GM23338 (cell line): ENCODE measurements at regions not wholly inside any gene's neighbourhood (a gene's known extent, or its start where the extent isn't known, plus 50 kb on each side); places are given as distances from the start of the nearest gene placed in this dataset.

Experiments
- ATAC-seq: fragments of 200-7000 bp; cut with Tn5 transposase; 3 replicates; pipeline ENCODE4 v1.9.1; 2020
- DNase-seq: peaks from one replicate; pipeline ENCODE4 v3.0.0-alpha.2; 2015; ENCODE audit warnings: low spot score
- H2AFZ ChIP-seq: fragments of 200-600 bp; sonication (generic); 2 replicates; pipeline ENCODE4 v1.8.0; 2016; ENCODE audit warnings: antibody characterized with exemption, mild to moderate bottlenecking, moderate library complexity
- H3F3A ChIP-seq: fragments of 200-600 bp; sonication (generic); replicated peaks from 2 replicates; pipeline ENCODE4 v1.8.0; 2017; ENCODE audit warnings: antibody characterized with exemption, mixed run types, low read depth
- H3K27ac ChIP-seq: fragments of 200-600 bp; sonication (generic); 2 replicates; pipeline ENCODE4 v1.6.1; 2016; ENCODE audit warnings: low read depth
- H3K27me3 ChIP-seq: fragments of 200-600 bp; sonication (generic); 2 replicates; pipeline ENCODE4 v1.8.0; 2016; ENCODE audit warnings: mild to moderate bottlenecking, mixed run types, moderate library complexity; ENCODE audit not compliant: insufficient read depth
- H3K36me3 ChIP-seq: fragments of 200-600 bp; sonication (generic); 2 replicates; pipeline ENCODE4 v1.8.0; 2016; ENCODE audit warnings: mild to moderate bottlenecking; ENCODE audit not compliant: insufficient read depth
- H3K4me1 ChIP-seq: fragments of 200-600 bp; sonication (generic); 2 replicates; pipeline ENCODE4 v1.8.0; 2016; ENCODE audit warnings: mild to moderate bottlenecking, moderate library complexity; ENCODE audit not compliant: insufficient read depth
- H3K4me2 ChIP-seq: fragments of 200-600 bp; sonication (generic); 2 replicates; pipeline ENCODE4 v1.7.1; 2017; ENCODE audit warnings: mixed run types
- H3K4me3 ChIP-seq: fragments of 200-600 bp; sonication (generic); 2 replicates; pipeline ENCODE4 v1.6.1; 2016; ENCODE audit warnings: mixed run types
- H3K79me2 ChIP-seq: fragments of 200-600 bp; sonication (generic); replicated peaks from 2 replicates; pipeline ENCODE4 v1.8.0; 2017; ENCODE audit warnings: mild to moderate bottlenecking; ENCODE audit not compliant: insufficient read depth
- H3K9me2 ChIP-seq: fragments of 200-600 bp; sonication (generic); 2 replicates; pipeline ENCODE4 v1.8.0; 2017; ENCODE audit not compliant: insufficient read depth
- H4K20me1 ChIP-seq: fragments of 200-600 bp; sonication (generic); replicated peaks from 2 replicates; pipeline ENCODE4 v1.8.0; 2017; ENCODE audit warnings: mild to moderate bottlenecking; ENCODE audit not compliant: insufficient read depth
- H3K27ac Mint-ChIP-seq: 2 replicates; pipeline ENCODE4 v1.8.0; 2020; ENCODE audit warnings: inconsistent platforms, mild to moderate bottlenecking, moderate library complexity, mixed read lengths
- H3K27me3 Mint-ChIP-seq: 3 replicates; pipeline ENCODE4 v1.8.0; 2022; ENCODE audit warnings: low read depth, mild to moderate bottlenecking, moderate library complexity, mixed read lengths, inconsistent platforms; ENCODE audit not compliant: insufficient read depth, poor library complexity
- H3K36me3 Mint-ChIP-seq: 3 replicates; pipeline ENCODE4 v1.8.0; 2021; ENCODE audit warnings: low read depth, mild to moderate bottlenecking, inconsistent platforms, moderate library complexity, mixed read lengths
- H3K4me1 Mint-ChIP-seq: 3 replicates; pipeline ENCODE4 v1.8.0; 2020; ENCODE audit warnings: mild to moderate bottlenecking, inconsistent platforms, mixed read lengths
- H3K4me3 Mint-ChIP-seq: 3 replicates; pipeline ENCODE4 v1.8.0; 2021; ENCODE audit warnings: moderate library complexity, mild to moderate bottlenecking, inconsistent platforms, mixed read lengths
- H3K9me3 Mint-ChIP-seq: 3 replicates; pipeline ENCODE4 v1.8.0; 2020; ENCODE audit warnings: moderate library complexity, mild to moderate bottlenecking, inconsistent platforms, mixed read lengths
- CREB1 ChIP-seq: fragments of 250-450 bp; sonication (Bioruptor Pico); IDR thresholded peaks from 2 replicates; pipeline ENCODE4 v1.5.0; 2020; ENCODE audit warnings: low read depth, mild to moderate bottlenecking, moderate library complexity
- EZH2 ChIP-seq: fragments of 200-600 bp; sonication (generic); IDR thresholded peaks from one replicate; pipeline ENCODE4 v1.8.0; 2017; ENCODE audit warnings: antibody characterized with exemption, mild to moderate bottlenecking, low read depth; ENCODE audit not compliant: unreplicated experiment
- JUNB ChIP-seq: IDR thresholded peaks from one replicate; pipeline ENCODE4 v1.6.1; 2016; ENCODE audit warnings: antibody characterized with exemption; ENCODE audit not compliant: unreplicated experiment
- NANOG ChIP-seq: IDR thresholded peaks from 2 replicates; pipeline ENCODE4 v1.6.1; 2016; ENCODE audit warnings: antibody characterized with exemption, borderline replicate concordance
- POLR2AphosphoS5 ChIP-seq: IDR thresholded peaks from 2 replicates; pipeline ENCODE4 v1.6.1; 2016; ENCODE audit warnings: antibody characterized with exemption, low read depth
- STAT1 ChIP-seq: IDR thresholded peaks from one replicate; pipeline ENCODE4 v1.6.1; 2016; ENCODE audit warnings: antibody characterized with exemption; ENCODE audit not compliant: unreplicated experiment
- TF ChIP-seq, protein P1 (sequence below), 2 experiments: fragments of 200-600 bp in 1 of 2; sonication (generic) in 1 of 2; conservative IDR thresholded peaks; 2 replicates each; pipeline versions ENCODE4 v1.5.1 to v1.6.1; 2016 to 2017; ENCODE audit warnings: antibody characterized with exemption in 2 of 2, low read depth in 2 of 2, mild to moderate bottlenecking in 2 of 2, moderate library complexity in 1 of 2

DNA sequence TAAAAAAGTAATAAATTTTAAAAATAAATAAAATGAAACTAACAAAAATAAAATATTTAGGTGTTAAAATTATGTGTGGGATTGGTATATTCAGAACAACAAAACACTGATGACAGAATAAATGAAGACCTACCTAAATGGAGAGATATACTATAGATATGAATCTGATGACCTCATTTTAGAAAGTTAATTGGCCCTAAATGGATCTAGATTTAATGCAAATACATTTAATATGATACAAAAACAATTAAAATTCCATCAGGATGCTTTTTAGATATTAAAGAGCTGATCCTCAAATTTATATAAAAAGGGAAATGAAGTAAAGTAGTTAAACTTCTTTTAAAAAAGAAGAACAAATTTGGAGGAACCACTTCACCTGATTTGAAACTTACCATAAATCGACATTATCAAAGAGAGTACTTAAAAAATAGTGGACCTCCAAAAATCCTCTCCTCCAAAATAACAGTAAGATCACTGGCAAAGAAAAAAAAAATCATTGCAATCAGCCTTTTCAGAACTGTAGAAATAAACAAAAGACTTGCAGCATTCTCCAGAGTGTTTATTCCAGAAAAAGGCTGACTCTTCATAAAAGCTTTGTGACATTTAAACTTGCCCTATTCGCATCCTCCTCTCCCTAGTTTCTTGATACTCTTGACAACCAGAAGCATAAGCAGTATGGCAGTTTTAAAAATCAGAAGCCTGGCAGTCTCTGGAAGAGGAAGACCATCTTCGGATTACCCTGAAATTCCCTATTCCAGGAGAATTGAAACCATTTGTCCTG is 125.9 kb upstream of the AKR1E2 start:
- Histone ChIP-seq H4K20me1 (no peaks in the 10 kb centered on the region), H3K4me3 (no peak overlapping the region), H3K9me2 (no peaks in the 10 kb centered on the region), H3F3A (no peaks in the 10 kb centered on the region), H3K4me2 (no peak overlapping the region), H3K79me2 (no peaks in the 10 kb centered on the region), H3K4me1 (no peaks in the 10 kb centered on the region), H3K36me3 (no peaks in the 10 kb centered on the region), H3K27ac (no peak overlapping the region), H2AFZ (no peak overlapping the region), H3K27me3 (no peaks in the 10 kb centered on the region)
- H3K9me3 Mint-ChIP-seq, result no peaks in the 10 kb centered on the region
- H3K4me1 Mint-ChIP-seq, result peaks cover 4% of the 10 kb centered on the region
- H3K27ac Mint-ChIP-seq, result no peak overlapping the region
- H3K36me3 Mint-ChIP-seq, result no peaks in the 10 kb centered on the region
- H3K27me3 Mint-ChIP-seq, result no peaks in the 10 kb centered on the region
- ATAC-seq (no peak), DNase-seq (no peak)
- TF ChIP-seq EZH2 (no peak), JUNB (no peak), NANOG (no peak), CREB1 (CRISPR knock-in tag) (no peak), STAT1 (no peak)
- TF ChIP-seq, protein P1, sequence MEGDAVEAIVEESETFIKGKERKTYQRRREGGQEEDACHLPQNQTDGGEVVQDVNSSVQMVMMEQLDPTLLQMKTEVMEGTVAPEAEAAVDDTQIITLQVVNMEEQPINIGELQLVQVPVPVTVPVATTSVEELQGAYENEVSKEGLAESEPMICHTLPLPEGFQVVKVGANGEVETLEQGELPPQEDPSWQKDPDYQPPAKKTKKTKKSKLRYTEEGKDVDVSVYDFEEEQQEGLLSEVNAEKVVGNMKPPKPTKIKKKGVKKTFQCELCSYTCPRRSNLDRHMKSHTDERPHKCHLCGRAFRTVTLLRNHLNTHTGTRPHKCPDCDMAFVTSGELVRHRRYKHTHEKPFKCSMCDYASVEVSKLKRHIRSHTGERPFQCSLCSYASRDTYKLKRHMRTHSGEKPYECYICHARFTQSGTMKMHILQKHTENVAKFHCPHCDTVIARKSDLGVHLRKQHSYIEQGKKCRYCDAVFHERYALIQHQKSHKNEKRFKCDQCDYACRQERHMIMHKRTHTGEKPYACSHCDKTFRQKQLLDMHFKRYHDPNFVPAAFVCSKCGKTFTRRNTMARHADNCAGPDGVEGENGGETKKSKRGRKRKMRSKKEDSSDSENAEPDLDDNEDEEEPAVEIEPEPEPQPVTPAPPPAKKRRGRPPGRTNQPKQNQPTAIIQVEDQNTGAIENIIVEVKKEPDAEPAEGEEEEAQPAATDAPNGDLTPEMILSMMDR (conservative IDR thresholded peaks at IDR 0.05; ENCODE audit: low read depth in 2 of 2), result no peak
- no peak overlapping the region for H3K4me3 Mint-ChIP-seq

DNA sequence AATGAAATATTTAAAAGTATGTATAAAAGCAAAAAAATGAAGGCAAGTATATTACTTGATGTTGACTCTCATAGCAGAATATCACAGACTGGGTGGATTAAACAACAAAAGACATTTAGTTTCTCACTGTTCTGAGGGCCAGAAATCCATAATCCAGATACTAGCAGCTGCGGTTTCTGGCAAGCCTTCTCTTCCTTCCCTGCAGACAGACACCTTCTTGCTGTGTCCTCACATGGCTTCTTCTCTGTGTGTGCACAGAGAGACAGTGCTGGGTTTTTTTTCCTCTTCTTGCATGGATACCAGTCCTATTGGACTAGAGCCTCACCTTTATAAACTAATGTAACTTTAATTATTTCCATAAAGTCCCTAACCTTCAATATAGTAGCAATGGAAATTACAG is 127.9 kb upstream of the AKR1E2 start:
- H3K4me3 ChIP-seq, result no peak overlapping the region
- Mint-ChIP-seq H3K4me3 (no peak overlapping the region), H3K36me3 (no peaks in the 10 kb centered on the region), H3K27me3 (no peaks in the 10 kb centered on the region), H3K27ac (no peak overlapping the region), H3K9me3 (no peaks in the 10 kb centered on the region), H3K4me1 (peaks cover 4% of the 10 kb centered on the region)
- H3K4me1 ChIP-seq, result no peaks in the 10 kb centered on the region
- DNase-seq (no peak), ATAC-seq (no peak)
- H3K36me3 ChIP-seq, result no peaks in the 10 kb centered on the region
- H3K79me2 ChIP-seq, result no peaks in the 10 kb centered on the region
- TF ChIP-seq, protein P1 (conservative IDR thresholded peaks at IDR 0.05; ENCODE audit: low read depth in 2 of 2), result no peak
- TF ChIP-seq STAT1 (no peak), NANOG (no peak), POLR2AphosphoS5 (no peak), CREB1 (CRISPR knock-in tag) (no peak)
- H4K20me1 ChIP-seq, result no peaks in the 10 kb centered on the region
- H3K27ac ChIP-seq, result no peak overlapping the region
- H3K9me2 ChIP-seq, result 0 out of 2 replicates have a peak, but pooled peaks cover 3% of the 10 kb centered on the region
- no peaks in the 10 kb centered on the region for H3F3A ChIP-seq
- H3K4me2 ChIP-seq, result no peak overlapping the region
- no peak overlapping the region for H2AFZ ChIP-seq
- no peaks in the 10 kb centered on the region for H3K27me3 ChIP-seq
